Stimulated activated CD4-positive, alpha-beta T cell treated with anti-CD3 and anti-CD28 coated beads, Interleukin-2, amount 100 ng/mL, for 24 hours (primary cell): ENCODE measurements at regions not wholly inside any gene's neighbourhood (a gene's known extent, or its start where the extent isn't known, plus 50 kb on each side); places are given as distances from the start of the nearest gene placed in this dataset.
A peak's percentile ranks its signal among the peaks of the same experiment; 100 is the strongest.
"Not testable (repeated sequence)": the region's sequence is repeated elsewhere in the genome, so short reads cannot be mapped to it uniquely, and the experiment has no call there.

ENCODE experiments used
- DNase-seq, 2 donors: peaks; one replicate each; pipeline ENCODE4 v3.0.0-alpha.2; 2020

- no peak for DNase-seq
Measured at GRCh38 chr9:1881708-1882295, 133.3 kb upstream of the SMARCA2 start.

- DNase-seq: no peak
Measured at GRCh38 chr9:1882711-1883403, 132.3 kb upstream of the SMARCA2 start.

GRCh38 chr9:1890201-1890600, 124.9 kb upstream of the SMARCA2 start:
- no peak for DNase-seq

GRCh38 chr9:1890816-1891215, 124.3 kb upstream of the SMARCA2 start:
- no peak for DNase-seq

DNA sequence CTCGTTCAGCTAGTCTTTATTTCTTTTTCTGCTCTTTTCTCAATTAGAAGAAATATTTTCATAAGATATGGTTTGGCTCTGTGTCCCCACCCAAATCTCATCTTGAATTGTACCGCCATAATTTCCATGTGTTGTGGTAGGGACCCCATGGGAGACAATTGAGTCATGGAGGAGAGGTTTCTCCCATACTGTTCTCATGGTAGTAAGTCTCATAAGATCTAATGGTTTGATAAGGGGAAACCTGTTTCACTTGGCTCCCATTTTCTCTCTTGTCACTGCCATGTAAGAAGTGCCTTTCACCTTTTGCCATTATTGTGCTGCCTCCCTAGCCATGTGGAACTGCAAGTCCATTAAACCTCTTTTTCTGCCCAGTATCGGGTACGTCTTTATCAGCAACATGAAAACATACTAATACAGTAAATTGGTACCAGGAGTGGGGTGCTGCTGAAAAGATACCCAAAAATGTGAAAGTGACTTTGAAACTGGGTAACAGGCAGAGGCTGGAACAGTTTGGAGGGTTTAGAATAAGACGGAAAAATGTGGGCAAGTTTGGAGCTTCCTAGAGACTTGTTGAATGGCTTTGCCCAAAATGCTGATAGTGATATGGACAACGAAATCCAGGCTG, 112.0 kb upstream of the SMARCA2 start:
- not testable (repeated sequence) for DNase-seq

DNA sequence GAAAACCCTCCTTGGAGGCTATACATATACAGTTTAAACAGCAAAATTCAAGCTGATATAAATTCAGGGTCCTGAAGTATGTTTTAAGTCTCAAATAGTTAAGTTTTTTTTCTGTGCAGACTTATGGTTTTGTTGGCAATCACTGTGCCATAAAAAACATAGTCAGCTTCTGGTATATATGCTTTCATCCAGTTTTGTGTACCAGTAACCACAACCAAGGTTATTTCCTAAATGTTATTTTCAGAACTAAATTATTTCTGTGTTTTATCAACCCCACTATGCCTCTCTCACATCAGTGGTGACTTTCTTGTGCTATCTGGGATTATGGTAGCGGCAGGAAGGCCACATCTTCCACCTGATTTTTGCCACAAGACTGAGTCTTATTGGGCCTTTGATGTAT, 107.7 kb upstream of the SMARCA2 start:
- DNase-seq: no peak

GRCh38 chr9:1909322-1909721, 105.8 kb upstream of the SMARCA2 start:
- no peak for DNase-seq

- no peak for DNase-seq
Measured at GRCh38 chr9:1910269-1910811, 104.8 kb upstream of the SMARCA2 start.

DNA sequence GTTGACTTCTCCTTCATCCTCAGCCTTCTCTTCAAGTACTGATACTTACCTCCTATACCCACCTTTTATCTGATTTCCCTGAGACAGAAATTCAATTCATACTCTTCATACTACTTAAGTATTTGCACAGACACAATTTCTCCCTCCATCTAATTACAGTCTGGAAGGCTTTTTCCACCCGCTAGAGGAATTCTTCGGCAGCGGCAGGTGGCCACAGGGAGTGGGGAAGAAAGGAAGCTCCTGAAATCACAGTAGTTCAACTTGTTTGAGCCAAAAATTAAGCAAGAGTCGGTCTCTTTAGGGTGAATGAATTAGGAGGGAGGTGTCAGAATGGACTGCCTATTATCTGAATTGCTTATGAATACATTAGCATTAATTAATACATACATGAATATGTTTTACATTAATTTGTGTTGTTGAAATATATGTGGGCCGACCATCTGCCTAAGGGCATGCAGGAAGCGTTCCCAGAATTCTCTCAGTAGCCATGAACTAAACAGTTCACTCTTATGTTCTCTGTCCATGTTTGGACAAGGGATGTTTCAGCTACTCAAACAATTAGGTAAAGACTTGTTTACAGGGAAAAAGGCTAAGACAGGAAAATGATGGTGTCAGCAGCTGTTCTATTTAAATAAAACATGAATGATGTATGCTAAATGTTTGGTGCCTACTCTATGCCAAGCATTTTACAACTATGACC, 101.4 kb upstream of the SMARCA2 start:
- no peak for DNase-seq

GRCh38 chr9:1916095-1916494, 99.1 kb upstream of the SMARCA2 start:
- DNase-seq: no peak

GRCh38 chr9:1916655-1917054, 98.5 kb upstream of the SMARCA2 start:
- no peak for DNase-seq

DNA sequence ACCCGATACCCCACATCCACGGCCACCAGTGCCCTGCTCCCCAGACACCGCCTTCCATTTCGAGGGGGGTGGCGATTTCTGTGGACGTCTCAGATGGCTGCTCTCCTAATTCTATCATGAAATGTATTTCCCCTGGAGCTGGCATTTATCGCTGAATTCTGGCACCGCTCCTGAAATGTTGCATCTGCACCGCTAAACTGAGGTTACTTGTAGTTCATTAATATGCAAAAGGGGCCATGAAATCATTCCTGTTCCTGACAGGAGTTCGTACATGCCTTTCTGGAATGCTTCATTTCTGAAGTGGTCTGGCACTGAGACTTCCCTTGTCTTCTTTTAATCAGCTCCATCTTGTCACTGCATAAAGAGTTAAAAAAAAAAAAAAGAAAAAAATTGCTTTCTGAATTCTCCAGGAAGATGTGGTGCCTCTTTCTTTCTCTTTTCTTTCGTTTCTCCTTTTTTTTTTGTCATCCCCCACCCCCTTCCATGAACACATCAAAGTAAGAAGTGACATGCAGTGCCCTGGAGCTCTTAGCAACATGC, 97.7 kb upstream of the SMARCA2 start:
- no peak for DNase-seq

DNA sequence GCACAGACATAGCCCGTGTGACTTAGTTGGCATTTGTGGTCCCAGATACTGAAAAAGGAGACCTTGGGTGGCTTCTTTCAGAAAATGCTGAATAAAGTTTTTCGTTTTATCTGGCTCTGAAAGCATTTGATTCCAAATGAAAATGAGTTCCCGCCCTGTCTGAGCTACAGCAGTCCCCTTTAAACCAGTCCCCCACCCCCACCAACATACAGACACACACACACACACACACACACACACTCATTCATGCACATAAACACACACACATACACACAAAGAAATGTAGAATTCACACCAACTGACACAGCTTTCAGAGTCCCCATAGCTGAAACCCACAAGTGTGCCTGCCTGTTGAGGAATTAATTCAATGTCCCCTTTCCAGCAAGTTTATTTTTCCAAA, 97.0 kb upstream of the SMARCA2 start:
- DNase-seq: no peak

DNA sequence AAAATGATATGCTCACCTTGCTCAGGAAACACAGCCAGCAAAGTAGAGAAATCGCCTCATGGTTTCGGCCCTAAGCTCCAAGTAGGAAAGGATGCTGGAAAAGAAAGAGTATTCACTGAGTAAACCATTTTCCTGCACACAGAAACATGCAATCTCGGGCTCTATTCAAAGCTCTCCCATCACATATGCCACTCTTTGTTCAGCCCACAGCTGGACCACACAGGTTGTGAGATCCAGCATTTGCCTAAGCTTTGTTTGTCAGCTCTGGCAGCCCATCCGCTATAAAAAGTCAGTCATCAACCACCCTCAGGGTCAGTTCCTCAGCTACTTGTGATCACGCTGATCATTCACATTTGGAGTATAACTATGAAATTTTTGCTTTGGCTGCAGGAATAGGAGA, 96.5 kb upstream of the SMARCA2 start:
- no peak for DNase-seq

- no peak for DNase-seq
Measured at GRCh38 chr9:1919229-1919628, 95.9 kb upstream of the SMARCA2 start.

GRCh38 chr9:1920386-1920785, 94.8 kb upstream of the SMARCA2 start:
- no peak for DNase-seq

GRCh38 chr9:1922026-1922425, 93.1 kb upstream of the SMARCA2 start:
- DNase-seq: no peak

GRCh38 chr9:1927546-1927945, 87.6 kb upstream of the SMARCA2 start:
- DNase-seq: no peak

DNA sequence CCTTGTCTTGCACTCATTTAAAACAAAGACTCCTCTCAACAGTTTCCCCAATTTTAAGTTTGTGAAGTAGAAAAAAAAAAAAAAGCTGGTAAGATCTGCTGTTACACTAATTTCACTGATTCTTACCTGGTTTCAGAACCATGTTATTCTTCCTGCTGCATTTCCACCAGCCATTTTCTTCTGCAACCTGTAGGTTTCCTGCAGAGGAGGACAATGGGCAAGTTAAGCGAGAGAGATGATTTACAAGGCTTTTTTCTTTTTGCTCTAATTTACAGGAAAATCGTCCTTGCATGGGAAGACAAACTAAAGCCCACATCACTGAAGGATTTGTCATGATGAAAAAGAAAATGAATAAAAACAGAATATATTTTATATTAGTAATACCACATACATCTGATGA, 86.0 kb upstream of the SMARCA2 start:
- no peak for DNase-seq

GRCh38 chr9:1929722-1930244, 85.4 kb upstream of the SMARCA2 start:
- peak in 1 of 2 donors; percentile 4 for DNase-seq

DNA sequence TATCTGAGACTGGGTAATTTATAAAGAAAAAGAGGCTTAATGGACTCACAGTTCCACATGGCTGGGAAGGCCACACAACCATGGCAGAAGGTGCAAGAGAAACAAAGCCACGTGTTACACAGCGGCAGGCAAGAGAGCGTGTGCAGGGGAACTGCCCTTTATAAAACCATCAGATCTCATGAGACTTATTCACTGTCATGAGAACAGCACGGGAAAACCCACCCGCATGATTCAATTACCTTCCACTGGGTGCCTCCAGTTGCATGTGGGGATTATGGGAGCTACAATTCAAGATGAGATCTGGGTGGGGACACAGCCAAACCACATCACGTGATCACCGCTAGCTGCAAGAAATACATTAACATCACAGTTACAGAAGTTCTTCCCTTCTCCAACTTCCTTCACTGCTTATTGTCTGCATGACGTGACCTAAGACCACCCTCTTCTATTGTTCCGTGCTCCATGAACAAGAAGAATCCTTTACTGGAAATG, 84.9 kb upstream of the SMARCA2 start:
- not testable (repeated sequence) for DNase-seq

- DNase-seq: no peak
Measured at GRCh38 chr9:1938135-1938534, 77.0 kb upstream of the SMARCA2 start.

DNA sequence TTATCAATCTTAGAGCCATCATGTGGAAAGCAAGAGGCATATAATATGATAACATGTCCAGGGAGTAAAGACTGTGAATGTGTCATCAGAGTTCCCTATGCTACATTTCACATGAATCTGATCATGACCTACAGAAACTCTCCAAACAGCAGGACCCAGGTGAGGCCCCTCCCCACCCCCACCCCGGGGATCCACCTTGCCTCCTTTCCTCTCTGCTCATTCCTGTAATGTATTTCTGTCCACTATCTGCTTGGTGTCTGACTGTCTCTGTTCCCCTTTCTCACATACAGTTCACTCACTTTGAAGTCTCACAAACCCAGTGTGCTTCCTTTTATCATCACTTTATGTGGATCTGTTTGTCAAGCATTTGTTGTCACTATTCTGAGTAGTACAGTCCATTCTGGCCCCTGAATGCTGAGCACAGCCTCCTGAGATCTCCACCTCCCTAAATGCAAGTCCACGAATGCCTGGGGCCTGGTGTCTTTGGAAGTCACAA, 76.4 kb upstream of the SMARCA2 start:
- no peak for DNase-seq
